NCI-H2227 (cell line): ENCODE measurements at regions not wholly inside any gene's neighbourhood (a gene's known extent, or its start where the extent isn't known, plus 50 kb on each side); places are given as distances from the start of the nearest gene placed in this dataset.

Source experiments
- DNase-seq: peaks from one replicate; lab custom pipeline; 2025; ENCODE audit not compliant: unreplicated experiment; lab: John Stamatoyannopoulos, UW

DNA sequence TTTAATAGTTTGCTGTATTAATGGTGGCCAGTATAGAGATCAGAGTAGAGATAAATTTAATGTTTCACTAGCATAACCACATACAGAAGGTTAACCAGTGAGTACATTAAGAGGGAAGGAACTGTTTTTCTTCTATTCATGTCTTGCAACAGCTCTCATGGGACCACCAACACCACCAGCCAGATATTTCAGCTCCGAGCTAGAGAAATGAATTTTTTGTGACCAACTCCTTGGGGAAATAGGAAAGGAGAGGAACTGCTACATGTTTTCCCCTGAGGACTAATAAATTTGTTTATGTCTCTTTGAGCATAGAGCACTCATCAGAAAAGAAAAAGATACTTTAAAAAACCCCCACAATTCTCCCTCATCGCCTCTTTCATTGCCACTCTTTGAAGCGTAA, 247.5 kb downstream of the MBNL1 start:
- DNase-seq: no peak

GRCh38 chr3:152517502-152517901, 248.8 kb downstream of the MBNL1 start:
- no peak for DNase-seq

GRCh38 chr3:152518346-152518745, 249.6 kb downstream of the MBNL1 start:
- DNase-seq: no peak

GRCh38 chr3:152519376-152519775, 250.6 kb downstream of the MBNL1 start:
- no peak for DNase-seq

DNA sequence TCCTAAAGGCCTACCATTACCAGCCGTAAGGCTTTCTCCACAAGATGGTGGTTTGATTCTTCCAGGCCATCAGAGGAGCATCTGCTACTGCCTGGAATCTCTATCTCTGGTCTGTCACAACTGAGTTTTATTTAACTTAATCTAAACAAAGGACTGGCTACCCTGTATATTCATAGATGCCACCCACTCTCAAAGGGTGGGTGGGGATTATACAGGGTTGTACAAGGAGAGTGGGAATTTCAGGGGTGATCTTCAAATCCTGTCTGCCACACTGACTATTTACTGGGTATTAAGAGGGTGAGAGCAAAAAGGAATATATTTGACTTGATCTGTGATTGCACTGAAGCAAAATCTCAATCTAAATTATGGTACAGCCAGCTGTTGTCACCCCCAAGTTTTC, 253.3 kb downstream of the MBNL1 start:
- no peak for DNase-seq

- peak; percentile 25 for DNase-seq
Measured at GRCh38 chr3:152524198-152525140, 255.7 kb downstream of the MBNL1 start.

DNA sequence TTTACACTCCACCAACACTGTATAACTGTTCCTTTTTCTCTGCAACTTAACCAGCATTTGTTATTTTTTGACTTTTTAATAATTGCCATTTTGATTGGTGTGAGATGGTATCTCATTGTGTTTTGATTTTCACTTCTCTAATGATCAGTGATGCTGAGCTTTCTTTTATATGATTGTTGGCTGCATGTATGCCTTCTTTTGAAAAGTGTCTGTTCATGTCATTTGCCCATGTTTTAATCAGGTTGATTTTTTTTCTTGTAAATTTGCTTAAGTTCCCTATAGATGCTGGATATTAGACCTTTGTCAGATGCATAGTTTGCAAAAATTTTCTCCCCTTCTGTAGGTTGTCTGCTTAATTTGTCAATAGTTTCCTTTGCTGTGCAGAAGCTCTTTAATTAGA, 263.0 kb downstream of the MBNL1 start:
- no peak for DNase-seq

GRCh38 chr3:152538518-152538917, 269.8 kb downstream of the MBNL1 start:
- no peak for DNase-seq

DNA sequence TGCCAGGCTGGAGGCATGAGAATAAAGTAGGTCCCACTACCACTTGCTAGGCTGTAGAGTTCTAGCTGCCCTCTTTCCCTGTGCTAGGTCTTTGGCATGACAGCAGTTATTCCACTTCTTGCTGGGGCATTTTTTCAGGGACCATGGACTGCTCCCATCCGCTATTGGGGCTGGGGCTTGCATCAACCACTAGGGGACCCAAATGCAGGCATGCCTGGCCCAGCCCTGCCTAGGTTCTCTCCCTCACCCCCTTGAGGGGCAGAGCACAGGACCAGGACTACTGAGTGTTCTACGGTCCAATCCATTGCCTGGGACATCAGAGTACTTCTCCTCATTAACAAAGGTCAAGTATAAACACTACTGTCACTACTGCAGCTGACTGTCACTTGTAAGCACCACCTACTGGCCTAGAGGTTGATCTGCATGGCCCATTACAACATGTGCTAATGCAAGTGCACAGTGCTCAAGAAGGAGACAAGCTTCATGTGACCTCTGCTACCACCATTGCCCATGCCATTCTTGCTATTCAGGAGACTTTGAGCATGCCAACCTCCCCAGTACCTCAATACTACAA, 270.5 kb downstream of the MBNL1 start:
- DNase-seq: no peak

GRCh38 chr3:152540120-152540519, 271.4 kb downstream of the MBNL1 start:
- DNase-seq: no peak

DNA sequence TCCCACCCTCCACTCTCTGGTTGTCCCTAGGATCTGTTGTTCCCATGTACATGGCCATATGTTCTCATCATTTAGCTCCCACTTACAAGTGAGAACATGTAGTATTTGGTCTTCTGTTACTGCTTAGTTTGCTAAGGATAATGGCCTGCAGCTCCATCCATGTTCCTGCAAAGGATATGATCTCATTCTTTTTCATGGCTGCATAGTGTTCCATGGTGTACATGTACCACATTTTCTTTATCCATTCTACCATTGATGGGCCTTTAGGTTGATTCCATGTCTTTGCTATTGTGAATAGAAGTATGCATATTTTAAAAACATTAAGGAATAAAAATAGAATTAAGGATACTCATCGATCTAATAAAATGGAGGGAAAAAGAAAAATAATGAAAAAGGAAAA, 278.4 kb downstream of the MBNL1 start:
- DNase-seq: no peak

DNA sequence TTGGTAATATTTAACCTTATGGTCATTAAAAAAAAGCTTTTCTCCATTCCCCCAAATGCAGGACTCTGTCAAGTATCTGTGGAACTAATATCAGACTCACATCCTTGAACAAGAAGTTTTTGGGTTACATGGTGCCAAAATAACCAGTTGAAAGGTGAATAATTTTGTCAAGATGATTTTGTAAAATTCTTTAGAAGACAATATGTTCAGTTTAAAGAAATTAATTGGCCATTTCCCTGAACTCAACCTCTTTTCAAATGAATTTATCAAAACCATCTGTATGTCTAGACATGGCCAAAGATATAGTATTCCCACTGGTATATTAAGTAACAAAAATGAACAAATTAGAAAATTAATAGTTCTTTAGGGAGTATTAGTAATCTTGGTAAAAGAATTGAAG, 280.5 kb downstream of the MBNL1 start:
- no peak for DNase-seq

GRCh38 chr3:152550284-152550683, 281.6 kb downstream of the MBNL1 start:
- no peak for DNase-seq

GRCh38 chr3:152554980-152555379, 280.0 kb upstream of the P2RY1 start:
- no peak for DNase-seq

GRCh38 chr3:152555666-152556291, 279.2 kb upstream of the P2RY1 start:
- DNase-seq: no peak

- no peak for DNase-seq
Measured at GRCh38 chr3:152556731-152557254, 278.1 kb upstream of the P2RY1 start.

GRCh38 chr3:152557302-152557999, 277.5 kb upstream of the P2RY1 start:
- DNase-seq: no peak

GRCh38 chr3:152558386-152558785, 276.5 kb upstream of the P2RY1 start:
- no peak for DNase-seq

- DNase-seq: no peak
Measured at GRCh38 chr3:152559246-152559645, 275.7 kb upstream of the P2RY1 start.

DNA sequence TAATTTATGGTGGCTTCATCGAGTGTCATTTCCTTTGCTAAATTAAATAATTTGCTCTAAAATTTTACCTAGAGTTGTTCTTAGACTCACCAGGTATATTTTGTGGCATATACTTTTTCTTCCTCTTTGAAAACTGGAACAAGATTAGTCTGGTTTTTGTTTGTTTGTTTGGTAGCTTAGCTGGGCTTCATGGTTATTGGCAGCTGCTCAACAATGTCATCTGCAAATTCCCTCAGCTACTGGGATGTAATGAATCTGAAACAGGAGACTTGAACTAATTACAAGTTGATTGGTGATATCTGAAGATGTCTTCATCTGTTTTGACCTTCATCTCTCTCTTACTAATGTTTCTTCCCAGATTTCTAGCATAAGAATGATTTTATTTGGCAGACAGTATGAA, 270.5 kb upstream of the P2RY1 start:
- no peak for DNase-seq

DNA sequence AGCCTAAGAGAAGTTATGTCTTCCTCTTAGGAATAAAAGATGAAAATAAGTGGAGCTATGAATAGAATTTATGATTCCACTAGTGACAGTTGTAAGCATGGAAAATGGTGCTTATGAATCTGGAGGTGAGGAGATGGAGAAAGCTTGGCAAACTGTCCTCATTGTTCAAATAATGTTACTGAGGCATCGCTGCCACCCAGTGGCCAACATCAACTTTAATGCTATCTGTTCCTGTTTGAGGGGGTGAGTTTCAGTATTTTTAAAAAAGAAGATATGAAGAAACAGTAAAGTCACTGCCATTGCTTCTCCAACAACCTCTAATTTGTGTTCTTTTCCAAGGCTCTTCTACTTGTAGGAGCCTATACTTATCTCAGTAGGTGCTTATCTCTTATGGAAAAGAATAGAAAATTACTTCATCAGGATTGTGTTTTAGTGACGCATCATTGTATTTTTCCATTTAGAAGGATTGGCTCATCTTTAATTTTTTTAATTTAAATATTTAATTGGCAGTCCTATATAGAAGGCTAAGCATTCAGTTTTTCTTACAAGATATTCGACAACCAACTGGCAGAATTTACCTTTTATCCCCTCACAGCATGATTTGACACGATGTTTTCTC, 260.4 kb upstream of the P2RY1 start:
- DNase-seq: no peak
